BLaER1 treated with 17β-estradiol and CSF1 and Interleukin-3, amounts not matched to agents 10 nM and 100 nM (cell line): ENCODE measurements at regions not wholly inside any gene's neighbourhood (a gene's known extent, or its start where the extent isn't known, plus 50 kb on each side); places are given as distances from the start of the nearest gene placed in this dataset.
"Not testable (repeated sequence)": the region's sequence is repeated elsewhere in the genome, so short reads cannot be mapped to it uniquely, and the experiment has no call there.

Source experiments
- H3K27ac ChIP-seq, 11 experiments: shearing (Covaris generic); formaldehyde crosslinking; 2 replicates each; pipeline ENCODE4 v1.8.1; 2022
- H3K27me3 ChIP-seq, 11 experiments: shearing (Covaris generic); formaldehyde crosslinking; 2 replicates each; pipeline ENCODE4 v1.8.1; 2022
- H3K36me3 ChIP-seq, 11 experiments: shearing (Covaris generic); formaldehyde crosslinking; 2 replicates each; pipeline ENCODE4 v1.8.1; 2022
- H3K4me1 ChIP-seq, 10 experiments: shearing (Covaris generic); formaldehyde crosslinking; 2 replicates each; pipeline ENCODE4 v1.8.1; 2022
- H3K4me2 ChIP-seq, 11 experiments: shearing (Covaris generic); formaldehyde crosslinking; 2 replicates each; pipeline ENCODE4 v1.8.1; 2022
- H3K4me3 ChIP-seq, 10 experiments: shearing (Covaris generic); formaldehyde crosslinking; 2 replicates each; pipeline ENCODE4 v1.8.1; 2022
- H3K9ac ChIP-seq, 11 experiments: shearing (Covaris generic); formaldehyde crosslinking; 2 replicates each; pipeline ENCODE4 v1.8.1; 2022
- H3K9me3 ChIP-seq, 11 experiments: shearing (Covaris generic); formaldehyde crosslinking; replicated peaks in 1 of 11; 2 replicates each; pipeline ENCODE4 v1.8.1; 2022
- H4K20me1 ChIP-seq, 11 experiments: shearing (Covaris generic); formaldehyde crosslinking; 2 replicates each; pipeline ENCODE4 v1.8.1; 2022
- Cebpa-rat ChIP-seq, 11 experiments: shearing (Covaris generic); IDR thresholded peaks; 2 replicates each; pipeline ENCODE4 v1.8.1; 2022

GRCh38 chr6:86256615-86257187, 614.0 kb upstream of the SYNCRIP start:
- no peak overlapping the region for H3K4me2 ChIP-seq
- H4K20me1 ChIP-seq: no peaks in the 10 kb centered on the region
- H3K4me3 ChIP-seq: no peak overlapping the region
- no peak overlapping the region for H3K27ac ChIP-seq
- H3K36me3 ChIP-seq: no peaks in the 10 kb centered on the region
- no peak overlapping the region for H3K9ac ChIP-seq
- no peaks in the 10 kb centered on the region for H3K4me1 ChIP-seq
- H3K27me3 ChIP-seq: no peaks in the 10 kb centered on the region
- no peak for TF ChIP-seq Cebpa-rat (IDR thresholded peaks at IDR 0.05)
- no peaks in the 10 kb centered on the region for H3K9me3 ChIP-seq

- TF ChIP-seq Cebpa-rat (IDR thresholded peaks at IDR 0.05): no peak
- Histone ChIP-seq H4K20me1 (no peaks in the 10 kb centered on the region), H3K4me2 (no peak overlapping the region), H3K27me3 (no peaks in the 10 kb centered on the region), H3K9me3 (no peaks in the 10 kb centered on the region), H3K27ac (no peak overlapping the region), H3K36me3 (no peaks in the 10 kb centered on the region), H3K9ac (no peak overlapping the region), H3K4me1 (no peaks in the 10 kb centered on the region), H3K4me3 (no peak overlapping the region)
Observed at GRCh38 chr6:86255973-86256372, 613.3 kb upstream of the SYNCRIP start.

- Histone ChIP-seq H3K4me2 (no peak overlapping the region), H3K36me3 (no peaks in the 10 kb centered on the region), H3K27ac (no peak overlapping the region), H4K20me1 (no peaks in the 10 kb centered on the region), H3K9me3 (no peaks in the 10 kb centered on the region), H3K27me3 (no peaks in the 10 kb centered on the region), H3K4me3 (no peak overlapping the region), H3K4me1 (no peaks in the 10 kb centered on the region), H3K9ac (no peak overlapping the region)
- no peak for TF ChIP-seq Cebpa-rat (IDR thresholded peaks at IDR 0.05)
Observed at GRCh38 chr6:86251106-86251505, 608.4 kb upstream of the SYNCRIP start.

- Histone ChIP-seq H3K27me3 (no peaks in the 10 kb centered on the region), H3K9ac (no peak overlapping the region), H3K9me3 (no peaks in the 10 kb centered on the region), H3K4me3 (no peak overlapping the region), H3K4me1 (no peaks in the 10 kb centered on the region), H3K4me2 (no peak overlapping the region), H3K27ac (no peak overlapping the region), H3K36me3 (no peaks in the 10 kb centered on the region), H4K20me1 (no peaks in the 10 kb centered on the region)
- TF ChIP-seq Cebpa-rat (IDR thresholded peaks at IDR 0.05): no peak
Observed at GRCh38 chr6:86217906-86218305, 575.2 kb upstream of the SYNCRIP start.

GRCh38 chr6:86215323-86215722, 572.6 kb upstream of the SYNCRIP start:
- no peak for TF ChIP-seq Cebpa-rat (IDR thresholded peaks at IDR 0.05)
- no peaks in the 10 kb centered on the region for H3K36me3 ChIP-seq

GRCh38 chr6:86205980-86206379, 563.3 kb upstream of the SYNCRIP start:
- no peak overlapping the region for H3K4me3 ChIP-seq
- TF ChIP-seq Cebpa-rat (IDR thresholded peaks at IDR 0.05): no peak
- no peaks in the 10 kb centered on the region for H3K36me3 ChIP-seq
- H3K9me3 ChIP-seq: peaks cover 0 to 9% (median 0%) of the 10 kb centered on the region in 11 experiments; a peak in 1 of 22 replicates
- no peak overlapping the region for H3K9ac ChIP-seq
- H3K4me2 ChIP-seq: no peak overlapping the region
- no peaks in the 10 kb centered on the region for H3K27me3 ChIP-seq
- no peaks in the 10 kb centered on the region for H4K20me1 ChIP-seq
- no peak overlapping the region for H3K27ac ChIP-seq
- H3K4me1 ChIP-seq: no peaks in the 10 kb centered on the region

More at GRCh38 chr6:86215323-86215722, 572.6 kb upstream of the SYNCRIP start:
- Histone ChIP-seq H3K4me1 (no peaks in the 10 kb centered on the region), H3K4me3 (no peak overlapping the region), H3K9ac (no peak overlapping the region), H3K9me3 (no peaks in the 10 kb centered on the region), H3K27me3 (no peaks in the 10 kb centered on the region), H3K27ac (no peak overlapping the region), H3K4me2 (no peak overlapping the region), H4K20me1 (no peaks in the 10 kb centered on the region)

GRCh38 chr6:86203044-86203443, 560.4 kb upstream of the SYNCRIP start:
- no peak overlapping the region for H3K9ac ChIP-seq
- no peaks in the 10 kb centered on the region for H3K36me3 ChIP-seq
- H3K4me2 ChIP-seq: no peak overlapping the region
- no peak for TF ChIP-seq Cebpa-rat (IDR thresholded peaks at IDR 0.05)
- H3K27ac ChIP-seq: no peak overlapping the region
- no peaks in the 10 kb centered on the region for H3K27me3 ChIP-seq
- H4K20me1 ChIP-seq: no peaks in the 10 kb centered on the region
- no peak overlapping the region for H3K4me3 ChIP-seq
- H3K4me1 ChIP-seq: 0 out of 20 replicates have a peak, but pooled peaks cover 0 to 4% (median 0%) of the 10 kb centered on the region in 10 experiments
- peaks cover 0 to 16% (median 0%) of the 10 kb centered on the region in 11 experiments; a peak in 5 of 22 replicates for H3K9me3 ChIP-seq

- Histone ChIP-seq H3K27me3 (no peaks in the 10 kb centered on the region), H3K36me3 (no peaks in the 10 kb centered on the region), H4K20me1 (no peaks in the 10 kb centered on the region), H3K4me1 (no peaks in the 10 kb centered on the region), H3K9me3 (no peaks in the 10 kb centered on the region), H3K27ac (no peak overlapping the region), H3K4me3 (no peak overlapping the region), H3K9ac (no peak overlapping the region), H3K4me2 (no peak overlapping the region)
- no peak for TF ChIP-seq Cebpa-rat (IDR thresholded peaks at IDR 0.05)
Observed at GRCh38 chr6:86193821-86194220, 551.1 kb upstream of the SYNCRIP start.

- H3K4me3 ChIP-seq: no peak overlapping the region
- no peaks in the 10 kb centered on the region for H3K4me1 ChIP-seq
- TF ChIP-seq Cebpa-rat (IDR thresholded peaks at IDR 0.05): no peak
- H4K20me1 ChIP-seq: no peaks in the 10 kb centered on the region
- no peak overlapping the region for H3K27ac ChIP-seq
- no peaks in the 10 kb centered on the region for H3K36me3 ChIP-seq
- no peaks in the 10 kb centered on the region for H3K27me3 ChIP-seq
- H3K4me2 ChIP-seq: no peak overlapping the region
- no peaks in the 10 kb centered on the region for H3K9me3 ChIP-seq
- no peak overlapping the region for H3K9ac ChIP-seq
Observed at GRCh38 chr6:86192123-86192522, 549.4 kb upstream of the SYNCRIP start.

GRCh38 chr6:86175149-86175548, 532.5 kb upstream of the SYNCRIP start:
- H3K36me3 ChIP-seq, H3K27ac ChIP-seq, H3K4me1 ChIP-seq, H3K27me3 ChIP-seq, H3K9me3 ChIP-seq, H4K20me1 ChIP-seq, H3K9ac ChIP-seq, H3K4me2 ChIP-seq, H3K4me3 ChIP-seq: not testable (repeated sequence)
